ENCODE measurements at regions not wholly inside any gene's neighbourhood (a gene's known extent, or its start where the extent isn't known, plus 50 kb on each side); places are given as distances from the start of the nearest gene placed in this dataset.

GRCh38 chr10:42937649-42938180 lies 139.2 kb upstream of the RET start:
- no peak for TF ChIP-seq EZH2 (IDR thresholded peaks at IDR 0.05; ENCODE audit: low read length, missing control alignments)
- TF ChIP-seq CTCF (conservative IDR thresholded peaks at IDR 0.05 in 1 of 2, IDR thresholded peaks at IDR 0.05 in 1 of 2; ENCODE audit: low read depth in 1 of 2, low read length in 2 of 2), result no peak
